ENCODE measurements at regions not wholly inside any gene's neighbourhood (a gene's known extent, or its start where the extent isn't known, plus 50 kb on each side); places are given as distances from the start of the nearest gene placed in this dataset.

DNA sequence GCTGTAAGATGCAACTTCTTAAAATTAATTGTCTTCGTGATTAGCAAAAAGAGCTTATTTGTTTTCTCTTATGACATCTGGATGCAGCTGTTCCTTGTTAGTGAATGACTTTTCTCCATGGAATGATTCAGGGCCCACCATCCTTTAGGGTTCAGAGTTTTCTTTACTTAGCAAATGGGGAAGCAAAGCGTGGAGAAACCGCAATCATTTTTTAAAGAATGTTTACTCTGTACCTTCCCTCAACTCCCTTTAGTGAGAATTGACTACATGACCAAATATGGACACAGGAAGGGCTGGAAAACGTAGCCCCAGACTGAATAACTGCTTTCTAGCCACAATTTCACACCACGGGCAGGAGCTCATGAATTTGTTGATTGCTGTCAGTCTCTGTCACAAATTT, 130.1 kb downstream of the EDEM1 start:
- BruUV-seq (replicated peaks) = no TSS peak
- Histone ChIP-seq H3K36me3 (ENCODE audit: control insufficient read depth in 2 of 2, extremely low read depth in 1 of 2, insufficient read depth in 2 of 2, low read length in 2 of 2) (no peaks in the 10 kb centered on the region), H3K79me2 (ENCODE audit: control insufficient read depth, insufficient read depth, low read length) (no peaks in the 10 kb centered on the region), H3K4me2 (ENCODE audit: insufficient read depth, low read length) (no peak overlapping the region), H3K9me1 (replicated peaks; ENCODE audit: control insufficient read depth, extremely low read depth, insufficient read depth, low read length) (no peaks in the 10 kb centered on the region), H3K4me1 (ENCODE audit: control insufficient read depth, extremely low read depth, insufficient read depth, low read length) (no peaks in the 10 kb centered on the region), H3K27me3 (ENCODE audit: control insufficient read depth in 2 of 2, insufficient read depth in 2 of 2, low read length in 2 of 2) (no peaks in the 10 kb centered on the region), H3K9ac (replicated peaks; ENCODE audit: extremely low read depth, insufficient read depth, low read length) (no peak overlapping the region), H3K9me3 (replicated peaks; ENCODE audit: control insufficient read depth, insufficient read depth, low read length) (no peaks in the 10 kb centered on the region), H2AFZ (ENCODE audit: low read depth, low read length) (no peak overlapping the region), H4K20me1 (replicated peaks; ENCODE audit: control insufficient read depth, extremely low read depth, insufficient read depth, low read length) (no peaks in the 10 kb centered on the region), H3K27ac (ENCODE audit: insufficient read depth, low read depth, low read length) (no peak overlapping the region), H3K4me3 (replicated peaks in 1 of 3; ENCODE audit: insufficient read depth in 1 of 3, low read depth in 1 of 3, low read length in 3 of 3) (no peak overlapping the region)
- intact Hi-C loops (cut with micrococcal nuclease) (no loop called here), dilution Hi-C loops (cut with MboI; ENCODE audit: extremely low pct_ligation_motif_present, low sequenced_read_pairs) (no loop called here)
- TF ChIP-seq MAX (IDR thresholded peaks at IDR 0.05; ENCODE audit: insufficient read depth, insufficient read length) (no peak), MYC (IDR thresholded peaks at IDR 0.05; ENCODE audit: low read depth, low read length) (no peak), GATA2 (IDR thresholded peaks at IDR 0.05; ENCODE audit: insufficient read depth, insufficient read length, low read depth, low read length) (no peak), POLR2A (IDR thresholded peaks at IDR 0.05; ENCODE audit: low read depth, low read length) (no peak), JUN (IDR thresholded peaks at IDR 0.05; ENCODE audit: borderline replicate concordance, insufficient read depth, insufficient read length, low read depth) (no peak), CTCF (IDR thresholded peaks at IDR 0.05; ENCODE audit: extremely low read depth in 1 of 2, insufficient read depth in 1 of 2, low read depth in 1 of 2, low read length in 2 of 2) (no peak), EZH2 (IDR thresholded peaks at IDR 0.05; ENCODE audit: borderline replicate concordance, low read depth, low read length, severe bottlenecking) (no peak), POLR2AphosphoS5 (IDR thresholded peaks at IDR 0.05; ENCODE audit: insufficient read depth, low read depth, low read length) (no peak)
- ChIA-PET POLR2A (no interaction called here), CTCF (no interaction called here)
- FAIRE-seq (no peak), DNase-seq (ENCODE audit: low read depth, low spot score) (no peak)

Measured in endothelial cell of umbilical vein (primary cell).